GM12878 (cell line): ENCODE measurements at regions not wholly inside any gene's neighbourhood (a gene's known extent, or its start where the extent isn't known, plus 50 kb on each side); places are given as distances from the start of the nearest gene placed in this dataset.

Source experiments
- ATAC-seq: fragments of 200-7000 bp; cut with Tn5 transposase; 3 replicates; pipeline ENCODE4 v1.9.1; 2020; ENCODE audit warnings: mild to moderate bottlenecking, moderate library complexity
- BruUV-seq: library from RNA; stranded (reverse); fragments of 400-500 nt; replicated peaks from 2 replicates; lab custom pipeline; 2021; lab: Mats Ljungman, UMichigan
- CTCF ChIA-PET: fragments of 300-600 bp; sonication (Branson Sonifier 250); formaldehyde crosslinking; extraction: SDS; loops from one replicate; lab custom pipeline; 2021; ENCODE audit warnings: inconsistent platforms; lab: Yijun Ruan, JAX
- POLR2A ChIA-PET: fragments of 350-600 bp; formaldehyde crosslinking; extraction: SDS; loops from one replicate; lab custom pipeline; 2021; ENCODE audit warnings: inconsistent platforms; lab: Charles Lee
- RAD21 ChIA-PET: fragments of 300-600 bp; sonication (Branson Sonifier 250); formaldehyde crosslinking; loops from one replicate; lab custom pipeline; 2023; ENCODE audit warnings: antibody characterized with exemption; ENCODE audit not compliant: unreplicated experiment; lab: Charles Lee
- SMC1A ChIA-PET: fragments of 300-600 bp; sonication (Branson Sonifier 250); formaldehyde crosslinking; loops from one replicate; lab custom pipeline; 2023; ENCODE audit not compliant: unreplicated experiment, uncharacterized antibody; lab: Charles Lee
- DNase-seq: peaks from one replicate; pipeline ENCODE4 v3.0.0-alpha.2; 2011; ENCODE audit warnings: low read depth, low spot score
- FAIRE-seq: peaks from 3 replicates; lab custom pipeline; 2011; peaks lifted over from hg19 to GRCh38; lab: Jason Lieb, UNC
- H2AFZ ChIP-seq: 2 replicates; pipeline ENCODE4 v1.6.0; 2011; ENCODE audit warnings: low read depth, low read length, control low read depth; ENCODE audit not compliant: control insufficient read depth
- H3K27ac ChIP-seq: 2 replicates; pipeline ENCODE4 v1.5.1; 2011; ENCODE audit warnings: control low read depth; ENCODE audit not compliant: control insufficient read depth, insufficient read depth
- H3K27me3 ChIP-seq, 2 experiments: replicated peaks in 1 of 2; 2 replicates each; pipeline versions ENCODE4 v1.6.0 to v1.6.1; 2011; ENCODE audit warnings: low read length in 1 of 2; ENCODE audit not compliant: control insufficient read depth in 2 of 2, insufficient read depth in 2 of 2
- H3K36me3 ChIP-seq, 2 experiments: 2 replicates each; pipeline ENCODE4 v1.5.1; 2011; ENCODE audit warnings: low read length in 1 of 2; ENCODE audit not compliant: control insufficient read depth in 2 of 2, insufficient read depth in 2 of 2
- H3K4me1 ChIP-seq: 2 replicates; pipeline ENCODE4 v1.6.1; 2011; ENCODE audit warnings: mild to moderate bottlenecking, low read length, moderate library complexity, mixed read lengths; ENCODE audit not compliant: control insufficient read depth, insufficient read depth
- H3K4me2 ChIP-seq: 2 replicates; pipeline ENCODE4 v1.6.0; 2011; ENCODE audit warnings: control low read depth; ENCODE audit not compliant: control insufficient read depth, insufficient read depth
- H3K4me3 ChIP-seq: fragments of 200-600 bp; sonication (generic); 2 replicates; pipeline ENCODE4 v1.5.1; 2016
- H3K79me2 ChIP-seq: 2 replicates; pipeline ENCODE4 v1.6.0; 2011; ENCODE audit warnings: low read length; ENCODE audit not compliant: control insufficient read depth, insufficient read depth
- H3K9ac ChIP-seq: 2 replicates; pipeline ENCODE4 v1.8.0; 2011; ENCODE audit warnings: low read length, control low read depth, mixed read lengths; ENCODE audit not compliant: control insufficient read depth, insufficient read depth
- H3K9me3 ChIP-seq: replicated peaks from 3 replicates; pipeline ENCODE4 v1.5.1; 2011; ENCODE audit warnings: mild to moderate bottlenecking, low read length; ENCODE audit not compliant: control insufficient read depth, insufficient read depth
- H4K20me1 ChIP-seq: 2 replicates; pipeline ENCODE4 v1.6.0; 2011; ENCODE audit not compliant: control insufficient read depth, insufficient read depth
- IRF5 ChIP-seq: fragments of 450-650 bp; IDR thresholded peaks from 2 replicates; pipeline ENCODE4 v1.6.1; 2017; ENCODE audit warnings: borderline replicate concordance
- MTA2 ChIP-seq: fragments of 450-650 bp; IDR thresholded peaks from 2 replicates; pipeline ENCODE4 v1.6.1; 2016; ENCODE audit warnings: low read depth, mild to moderate bottlenecking, moderate library complexity
- PKNOX1 ChIP-seq: fragments of 450-650 bp; IDR thresholded peaks from 2 replicates; pipeline ENCODE4 v1.6.1; 2016; ENCODE audit warnings: mild to moderate bottlenecking
- RFX5 ChIP-seq: IDR thresholded peaks from 2 replicates; pipeline ENCODE4 v1.6.1; 2011; ENCODE audit warnings: low read depth, low read length, improper control_type of control experiment
- ZBTB40 ChIP-seq: fragments of 450-650 bp; IDR thresholded peaks from 2 replicates; pipeline ENCODE4 v1.6.1; 2016; ENCODE audit warnings: mild to moderate bottlenecking, moderate library complexity, borderline replicate concordance
- WGBS: methylation state at CpG from one replicate; pipeline ENCODE4 v1.1.6; 2016; ENCODE audit warnings: low lambda C conversion rate; ENCODE audit not compliant: insufficient replicate concordance, insufficient coverage; ENCODE audit errors: missing lambda C conversion rate; 5-methylcytosine and 5-hydroxymethylcytosine counted together
- in situ Hi-C: fragments of 300-500 bp; cut with MboI; formaldehyde crosslinking; loops from 9 replicates; pipeline ENCODE4 v1.14.3; 2018; ENCODE audit warnings: mixed read lengths
- intact Hi-C: fragments of 100-400 bp; cut with micrococcal nuclease; formaldehyde crosslinking; loops from one replicate; pipeline ENCODE4 v1.14.2; 2022; ENCODE audit not compliant: unreplicated experiment

- no peak for TF ChIP-seq IRF5
These were observed 426.5 kb upstream of the CAMK1G start (continued) for GRCh38 chr1:209156991-209157390.

- no peak overlapping the region for H3K9ac ChIP-seq
- H4K20me1 ChIP-seq, result no peaks in the 10 kb centered on the region
- DNase-seq (no peak), ATAC-seq (no peak), FAIRE-seq (no peak)
- H3K4me2 ChIP-seq, result no peak overlapping the region
- no peaks in the 10 kb centered on the region for H3K27me3 ChIP-seq
- RAD21 ChIA-PET, result no interaction called here
- no peak overlapping the region for H2AFZ ChIP-seq
- H3K4me1 ChIP-seq, result no peaks in the 10 kb centered on the region
- POLR2A ChIA-PET, result no interaction called here
- CTCF ChIA-PET, result no interaction called here
- no TSS peak for BruUV-seq
- H3K9me3 ChIP-seq, result no peaks in the 10 kb centered on the region
- H3K79me2 ChIP-seq, result no peaks in the 10 kb centered on the region
- WGBS, result 22% methylated on average over 5 of the region's 5 CpGs
- in situ Hi-C loops (no loop called here), intact Hi-C loops (no loop called here)
- H3K27ac ChIP-seq, result no peak overlapping the region
- no peak overlapping the region for H3K4me3 ChIP-seq
- SMC1A ChIA-PET, result interaction anchor here (1.3 kb wide), 1 partner anchor 12 kb away, joined by 3 read pairs; no protein-coding TSS in a partner anchor
- H3K36me3 ChIP-seq, result no peaks in the 10 kb centered on the region
- TF ChIP-seq RFX5, result no peak
- TF ChIP-seq PKNOX1, result no peak
- no peak for TF ChIP-seq ZBTB40
- TF ChIP-seq MTA2, result no peak
These were observed 425.8 kb upstream of the CAMK1G start for GRCh38 chr1:209157546-209158249.
